GM06990 (cell line): ENCODE measurements at regions not wholly inside any gene's neighbourhood (a gene's known extent, or its start where the extent isn't known, plus 50 kb on each side); places are given as distances from the start of the nearest gene placed in this dataset.

ENCODE experiments used
- DNase-seq: peaks from one replicate; pipeline ENCODE4 v3.0.0-alpha.2; 2011; ENCODE audit not compliant: insufficient read length; ENCODE audit errors: extremely low read depth
- H3K27me3 ChIP-seq: replicated peaks from 2 replicates; pipeline ENCODE4 v1.6.0; 2011; ENCODE audit warnings: low read length; ENCODE audit not compliant: control insufficient read depth, insufficient read depth
- H3K36me3 ChIP-seq: 2 replicates; pipeline ENCODE4 v1.5.1; 2011; ENCODE audit warnings: low read length; ENCODE audit not compliant: control insufficient read depth, insufficient read depth
- H3K4me3 ChIP-seq: replicated peaks from 2 replicates; pipeline ENCODE4 v1.5.1; 2011; ENCODE audit warnings: low read depth, mild to moderate bottlenecking, control low read depth, low read length
- CTCF ChIP-seq: IDR thresholded peaks from 2 replicates; pipeline ENCODE4 v1.5.1; 2011; ENCODE audit warnings: low read length, control low read depth, mild to moderate bottlenecking, inconsistent platforms; ENCODE audit not compliant: insufficient read depth, poor library complexity, severe bottlenecking

GRCh38 chr13:37944869-37945442, 75.4 kb upstream of the TRPC4 start:
- no peak for TF ChIP-seq CTCF
- DNase-seq = no peak
- Histone ChIP-seq H3K4me3 (no peak overlapping the region), H3K27me3 (no peaks in the 10 kb centered on the region), H3K36me3 (no peaks in the 10 kb centered on the region)

- no peaks in the 10 kb centered on the region for H3K27me3 ChIP-seq
- TF ChIP-seq CTCF = no peak
- no peak overlapping the region for H3K4me3 ChIP-seq
- H3K36me3 ChIP-seq = no peaks in the 10 kb centered on the region
- no peak for DNase-seq
Measured at GRCh38 chr13:37944081-37944868, 74.7 kb upstream of the TRPC4 start.

GRCh38 chr13:37942929-37943328, 73.4 kb upstream of the TRPC4 start:
- Histone ChIP-seq H3K27me3 (no peaks in the 10 kb centered on the region), H3K4me3 (no peak overlapping the region), H3K36me3 (no peaks in the 10 kb centered on the region)
- no peak for TF ChIP-seq CTCF
- DNase-seq = no peak

GRCh38 chr13:37934339-37935191, 65.0 kb upstream of the TRPC4 start:
- no peak for DNase-seq
- Histone ChIP-seq H3K4me3 (no peak overlapping the region), H3K27me3 (no peaks in the 10 kb centered on the region), H3K36me3 (no peaks in the 10 kb centered on the region)
- no peak for TF ChIP-seq CTCF

- no peaks in the 10 kb centered on the region for H3K27me3 ChIP-seq
- no peak for DNase-seq
- H3K36me3 ChIP-seq = no peaks in the 10 kb centered on the region
- no peak for TF ChIP-seq CTCF
- no peak overlapping the region for H3K4me3 ChIP-seq
Measured at GRCh38 chr13:37929308-37929707, 59.7 kb upstream of the TRPC4 start.
